ENCODE measurements at regions not wholly inside any gene's neighbourhood (a gene's known extent, or its start where the extent isn't known, plus 50 kb on each side); places are given as distances from the start of the nearest gene placed in this dataset.
"Not testable (repeated sequence)": the region's sequence is repeated elsewhere in the genome, so short reads cannot be mapped to it uniquely, and the experiment has no call there.

DNA sequence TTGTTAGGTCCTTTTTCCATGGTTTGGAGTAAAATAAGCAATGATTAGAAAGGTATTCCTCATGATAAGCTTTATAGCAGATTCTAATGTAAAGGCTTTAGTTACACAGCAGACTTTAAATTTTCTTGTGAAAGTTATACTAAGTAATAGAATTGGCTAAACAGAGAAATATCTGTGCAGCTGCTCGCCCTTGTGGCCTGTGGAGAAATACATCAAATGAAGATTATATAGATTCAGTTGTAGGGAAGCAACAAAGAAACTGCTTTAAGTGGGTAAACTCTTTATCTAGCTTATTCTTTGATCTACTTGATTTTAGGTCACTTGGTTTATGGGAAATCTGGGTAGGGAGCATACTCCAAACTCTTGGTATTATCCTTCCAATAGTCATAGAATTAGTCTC is 1269.7 kb upstream of the SPRY2 start:
- DNase-seq: no peak

DNA sequence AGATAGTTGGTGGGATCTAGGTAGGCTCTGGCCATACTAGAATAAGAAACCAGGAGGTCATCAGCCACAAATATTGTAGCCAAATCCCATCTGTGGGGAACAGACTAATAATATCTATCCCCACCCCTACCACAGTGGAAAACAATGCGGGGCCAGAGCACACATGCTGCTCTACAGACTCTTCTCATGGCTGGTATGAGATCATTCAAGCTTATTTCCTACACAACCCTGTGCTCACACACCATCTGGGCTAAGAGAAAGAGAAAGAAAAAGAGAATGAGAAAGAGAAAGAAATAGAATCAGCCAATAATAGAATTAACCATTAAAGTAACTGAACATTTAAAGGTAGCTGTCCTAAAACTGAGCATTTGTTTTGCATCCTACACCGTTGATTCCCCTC is 1268.4 kb upstream of the SPRY2 start:
- DNase-seq: no peak

DNA sequence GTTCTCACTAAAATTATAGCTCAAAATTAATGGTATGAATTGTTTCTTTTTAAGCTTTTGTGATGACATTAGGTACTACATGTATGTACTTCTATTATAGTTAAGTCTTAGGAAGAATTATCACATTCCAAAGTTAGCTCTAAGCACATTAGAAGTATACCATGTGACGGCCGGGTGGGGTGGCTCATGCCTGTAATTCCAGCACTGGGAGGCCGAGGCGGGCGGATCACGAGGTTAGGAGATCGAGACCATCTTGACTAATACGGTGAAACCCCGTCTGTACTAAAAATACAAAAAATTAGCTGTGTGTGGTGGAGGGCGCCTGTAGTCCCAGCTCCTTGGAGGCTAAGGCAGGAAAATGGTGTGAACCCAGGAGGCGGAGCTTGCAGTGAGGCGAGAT is 1265.1 kb upstream of the SPRY2 start:
- no peak for DNase-seq

DNA sequence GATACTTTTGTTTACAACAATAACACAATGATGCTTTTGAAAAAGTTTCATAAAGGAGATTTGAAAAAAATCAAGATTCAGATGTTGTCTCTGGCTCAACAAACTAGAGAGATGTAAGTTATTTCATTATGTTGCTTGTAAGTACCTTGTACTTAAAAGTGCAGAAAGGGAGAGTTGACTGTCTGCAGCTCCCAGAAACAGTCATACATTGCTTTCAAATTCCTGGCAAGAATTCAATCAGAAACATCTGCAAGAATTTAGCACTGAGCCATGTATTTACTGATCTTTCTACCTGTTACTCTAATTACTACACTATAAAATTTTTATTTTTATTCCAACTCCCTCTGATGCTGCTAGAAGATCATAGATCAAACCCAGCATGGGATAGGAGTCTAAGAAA is 1261.3 kb upstream of the SPRY2 start:
- no peak for DNase-seq

DNA sequence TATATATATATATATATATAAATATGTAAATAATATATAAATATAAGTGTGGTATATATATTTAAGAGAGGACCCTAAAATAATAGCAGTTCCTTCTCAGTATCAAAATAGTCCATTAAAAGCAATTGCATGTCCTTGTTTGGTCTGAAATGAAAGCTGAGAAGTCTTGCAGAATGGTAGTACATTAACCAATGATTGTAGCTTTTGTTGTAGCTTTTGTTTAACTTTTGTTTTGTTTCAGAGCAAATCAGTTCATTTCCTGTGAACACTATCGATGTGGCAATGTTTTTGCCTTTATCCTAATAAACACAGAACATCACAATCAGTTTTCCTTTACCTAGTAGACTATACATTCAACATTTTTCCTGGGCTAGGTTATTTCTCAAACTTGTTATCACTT is 1256.2 kb upstream of the SPRY2 start:
- DNase-seq: no peak

DNA sequence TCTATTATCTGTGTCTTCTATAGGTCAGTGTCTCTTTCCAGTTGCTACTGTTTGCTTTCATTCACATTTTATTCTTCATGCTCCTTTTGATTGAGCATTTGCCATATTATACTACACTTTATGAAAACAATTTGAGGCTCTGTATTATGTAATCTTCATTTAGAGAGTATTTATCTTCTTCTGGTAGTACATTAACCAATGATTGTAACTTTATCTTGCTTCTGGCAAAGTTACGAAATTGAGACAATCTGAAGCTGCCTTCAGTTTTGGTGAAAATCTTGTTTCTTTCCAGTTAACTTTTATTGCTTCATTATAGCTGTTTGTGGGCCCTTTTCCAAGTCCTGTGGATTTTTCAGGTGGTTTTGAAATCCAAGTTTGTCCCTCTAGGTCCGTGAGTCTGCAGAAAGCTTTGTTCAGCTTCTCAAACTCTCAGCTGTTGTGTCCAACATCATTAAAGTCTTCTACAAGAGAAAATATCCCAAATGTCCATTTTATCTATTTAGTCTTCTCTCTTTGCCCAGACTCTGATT is 1255.4 kb upstream of the SPRY2 start:
- DNase-seq: no peak

DNA sequence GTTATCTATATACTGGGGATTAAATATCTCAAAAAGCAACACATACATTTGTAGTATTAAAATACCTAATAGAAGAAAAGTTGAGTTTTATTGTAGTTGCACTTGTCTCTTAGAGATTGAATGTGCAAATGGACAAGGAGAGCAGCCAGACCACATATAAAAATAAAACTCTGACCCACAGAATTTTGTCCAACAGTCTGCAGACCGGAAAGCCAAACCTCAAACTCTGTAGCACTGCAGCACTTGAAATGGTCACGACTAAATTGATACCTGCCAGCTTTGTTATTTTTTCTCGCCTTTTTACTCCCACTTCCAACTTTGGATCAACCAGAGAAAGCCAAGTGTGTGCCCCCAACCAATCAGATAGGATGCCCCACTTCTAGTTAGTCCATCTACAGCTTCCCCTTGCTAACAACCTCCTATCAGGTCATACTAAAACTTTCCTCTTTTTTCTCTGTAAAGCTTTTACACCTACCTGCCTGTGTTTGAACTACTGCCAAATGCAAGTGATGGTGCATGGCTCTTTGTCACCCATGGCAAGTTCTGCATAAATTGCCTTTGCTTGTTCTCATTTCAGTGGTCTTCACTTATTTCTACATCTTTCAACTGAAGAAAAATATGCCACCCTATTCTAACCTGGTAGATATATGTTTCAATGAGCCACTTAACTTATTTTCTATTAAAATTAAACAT is 1250.7 kb upstream of the SPRY2 start:
- no peak for DNase-seq

DNA sequence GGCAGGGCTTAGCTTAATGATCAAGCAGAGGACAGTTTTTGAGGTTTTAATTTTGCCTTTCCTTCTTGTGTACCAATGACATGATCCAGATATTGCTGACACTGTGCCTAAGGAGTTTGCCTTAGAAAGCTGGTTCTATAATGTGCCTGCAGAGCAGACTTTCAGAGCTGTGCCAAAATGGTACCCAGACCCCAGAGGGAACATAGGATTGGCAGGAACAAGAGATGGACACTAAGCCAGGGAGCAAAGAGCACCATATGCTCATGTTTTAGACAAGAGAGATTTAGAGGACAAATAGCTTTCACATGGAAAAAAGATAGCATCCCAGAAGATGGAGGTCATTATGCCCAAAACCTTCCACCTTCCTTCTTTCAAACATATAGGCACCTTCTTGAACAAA is 1241.5 kb upstream of the SPRY2 start:
- no peak for DNase-seq

DNA sequence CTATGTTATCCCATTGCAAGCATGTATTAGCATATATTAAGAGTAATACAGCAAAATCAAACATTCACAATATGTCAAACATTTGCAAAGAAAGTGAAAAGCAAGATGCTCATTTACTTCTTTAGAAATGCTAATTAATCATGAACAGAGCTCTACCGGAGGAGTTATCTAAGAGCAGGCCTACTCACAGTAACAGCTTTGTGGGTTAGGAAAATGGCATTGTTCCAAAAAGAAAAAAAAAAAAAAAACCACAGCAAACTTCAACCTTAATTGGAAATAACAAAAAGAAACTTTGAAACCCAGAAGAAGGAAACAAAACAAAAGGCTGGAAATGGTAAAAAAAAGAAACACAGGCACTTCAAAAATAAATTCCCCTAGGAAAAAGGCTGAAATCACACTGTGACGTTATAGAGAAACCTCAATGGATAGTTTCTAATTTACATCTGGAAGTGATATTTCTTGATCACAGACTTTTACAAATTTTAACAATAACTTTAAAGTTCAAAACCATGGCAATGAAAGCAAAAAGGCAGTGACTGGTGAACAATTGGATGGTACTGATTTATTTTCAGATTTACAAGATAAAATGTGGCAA is 1236.8 kb upstream of the SPRY2 start:
- DNase-seq: no peak

DNA sequence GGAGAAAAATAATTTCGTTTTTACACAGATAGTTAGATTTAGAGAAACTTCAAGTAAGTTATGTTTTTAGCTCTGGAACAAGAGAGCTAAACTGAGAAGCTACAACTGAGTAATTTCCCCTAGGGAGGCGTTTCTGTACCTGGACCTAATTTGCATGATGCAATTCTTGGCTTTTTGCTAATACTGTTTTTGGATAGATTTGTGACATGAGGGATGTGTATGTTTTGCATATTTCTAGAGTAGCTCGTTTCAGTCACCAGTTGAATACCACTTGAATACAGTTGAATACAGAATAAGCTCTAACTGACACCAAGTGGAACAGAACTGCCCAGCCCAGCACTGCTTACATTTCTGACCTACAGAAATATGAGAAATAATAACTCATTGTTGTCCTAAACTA is 1227.9 kb upstream of the SPRY2 start:
- DNase-seq: no peak

DNA sequence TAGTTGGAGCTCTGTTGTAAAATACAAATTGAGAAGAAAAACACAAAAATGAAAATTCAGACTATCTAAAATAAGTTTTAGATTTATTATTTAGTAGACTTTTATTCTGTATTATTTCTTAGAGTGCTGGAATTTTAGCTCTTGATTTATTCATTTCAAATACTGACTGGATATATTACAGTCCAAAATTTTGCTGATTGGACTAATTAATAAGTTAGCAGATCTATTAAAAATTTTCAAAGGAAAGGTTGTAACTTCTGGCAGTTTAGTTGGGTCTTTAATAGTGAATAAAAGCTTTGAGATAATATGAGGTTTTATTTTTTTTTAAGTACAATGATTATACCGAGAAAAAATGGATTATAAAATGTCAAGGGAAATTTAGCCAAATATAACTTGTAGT is 1224.9 kb upstream of the SPRY2 start:
- no peak for DNase-seq

DNA sequence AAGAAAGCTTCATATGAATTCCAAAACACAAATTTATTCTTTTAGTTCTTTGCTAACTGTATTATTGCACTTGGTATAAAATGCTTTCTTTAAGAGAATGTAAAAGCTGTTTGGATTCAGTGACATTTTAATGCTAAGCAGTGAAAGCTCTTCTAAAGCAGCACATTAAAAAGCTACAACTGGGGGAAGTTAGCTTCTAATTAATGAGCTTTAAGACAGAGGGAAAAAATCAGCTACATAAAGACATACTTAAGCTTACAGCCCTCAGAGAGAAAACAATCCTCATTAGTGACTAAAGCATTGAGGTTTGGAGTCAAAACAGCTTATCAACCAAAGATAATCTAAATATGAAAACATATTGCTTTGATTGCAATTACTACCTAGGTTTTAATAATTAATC is 1222.2 kb upstream of the SPRY2 start:
- DNase-seq: no peak

DNA sequence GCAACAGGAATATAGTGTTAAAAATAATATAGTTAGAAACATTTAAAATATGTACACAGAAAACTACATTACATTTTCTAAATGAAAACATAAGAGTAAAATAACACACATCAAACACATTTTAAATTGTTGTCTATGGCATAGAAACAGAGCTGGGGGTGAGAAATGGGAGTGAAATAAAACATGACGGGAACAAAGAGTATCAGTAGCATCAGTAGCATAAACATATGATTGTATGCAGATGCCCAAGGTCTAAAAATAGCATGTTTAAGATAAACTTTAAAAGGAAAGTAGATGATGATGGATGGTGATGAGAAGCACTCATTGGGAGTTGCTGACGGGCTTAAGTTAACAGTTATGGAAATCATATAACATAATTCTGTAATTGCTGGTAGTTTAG is 1221.7 kb upstream of the SPRY2 start:
- DNase-seq: no peak

DNA sequence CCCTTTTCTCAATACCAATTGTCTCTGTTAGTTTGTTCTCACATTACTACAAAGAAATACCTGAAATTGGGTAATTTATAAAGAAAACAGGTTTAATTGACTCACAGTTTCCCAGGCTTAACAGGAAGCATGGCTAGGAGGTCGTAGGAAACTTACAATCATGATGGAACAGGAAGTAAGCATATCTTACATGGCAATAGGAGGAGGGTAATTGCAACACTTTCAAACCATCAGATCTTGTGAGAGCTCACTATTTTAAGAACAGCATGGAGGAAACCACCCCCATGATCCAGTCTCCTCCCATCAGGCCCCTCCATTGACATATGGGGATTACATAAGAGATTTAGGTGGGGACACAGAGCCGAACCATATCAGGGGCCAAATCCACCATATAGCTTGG is 1210.1 kb upstream of the SPRY2 start:
- DNase-seq: no peak

DNA sequence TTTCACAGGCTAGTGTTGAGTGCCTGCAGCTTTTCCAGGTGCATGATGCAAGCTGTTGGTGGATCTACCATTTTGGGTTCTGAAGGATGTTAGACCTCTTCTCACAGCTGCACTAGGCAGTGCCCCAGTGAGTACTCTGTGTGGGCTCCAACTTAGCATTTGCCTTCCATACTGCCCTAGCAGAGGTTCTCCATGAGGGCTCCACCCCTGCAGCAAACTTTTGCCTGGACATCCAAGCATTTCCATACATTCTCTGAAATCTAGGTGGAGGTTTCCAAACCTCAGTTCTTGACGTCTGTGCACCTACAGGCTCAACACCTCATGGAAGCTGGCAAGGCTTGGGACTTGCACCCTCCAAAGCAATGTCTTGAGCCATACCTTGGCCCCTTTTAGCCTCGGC is 1205.4 kb upstream of the SPRY2 start:
- not testable (repeated sequence) for DNase-seq

DNA sequence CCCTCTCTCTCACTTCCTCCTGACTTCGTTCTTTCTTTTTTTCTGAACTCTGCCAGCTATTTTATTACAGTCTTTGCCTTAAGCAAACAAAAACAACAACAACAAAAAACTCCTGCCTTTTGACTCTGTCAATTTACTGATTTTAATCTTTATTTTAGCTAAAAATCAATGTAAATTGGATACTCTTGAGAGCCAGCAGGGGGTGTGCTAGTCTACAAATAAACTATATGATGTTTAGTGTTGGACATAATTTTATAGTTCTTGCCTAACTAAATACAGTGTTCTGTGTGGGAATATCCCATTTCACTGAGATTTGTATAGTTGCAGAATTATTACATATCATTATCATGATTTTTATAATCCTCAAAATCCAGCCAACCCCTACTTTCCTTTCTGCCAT is 1199.9 kb upstream of the SPRY2 start:
- DNase-seq: no peak

DNA sequence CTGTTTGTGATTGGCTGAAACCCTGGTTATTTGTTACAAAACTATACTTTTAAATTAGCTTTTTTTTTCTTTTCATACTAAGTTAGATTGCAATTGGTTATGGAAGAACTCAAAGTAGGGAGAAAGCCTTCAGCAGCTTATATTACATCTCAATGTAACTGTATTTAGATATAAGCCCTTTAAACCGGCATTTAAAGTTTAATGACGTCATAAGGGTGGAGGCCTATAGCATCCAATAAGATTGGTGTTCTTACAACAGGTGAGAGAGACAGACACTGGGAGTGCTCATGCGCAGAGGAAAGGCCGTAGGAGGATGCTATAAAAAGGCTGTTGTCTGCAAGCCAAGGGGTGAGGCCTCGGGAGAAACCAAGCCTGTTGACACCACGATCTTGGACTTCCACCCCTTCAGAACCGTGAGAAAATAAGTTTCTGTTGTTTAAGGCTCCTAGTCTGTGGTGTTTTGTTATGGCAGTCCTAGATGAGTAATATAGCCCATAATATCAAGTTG is 1198.8 kb upstream of the SPRY2 start:
- no peak for DNase-seq

DNA sequence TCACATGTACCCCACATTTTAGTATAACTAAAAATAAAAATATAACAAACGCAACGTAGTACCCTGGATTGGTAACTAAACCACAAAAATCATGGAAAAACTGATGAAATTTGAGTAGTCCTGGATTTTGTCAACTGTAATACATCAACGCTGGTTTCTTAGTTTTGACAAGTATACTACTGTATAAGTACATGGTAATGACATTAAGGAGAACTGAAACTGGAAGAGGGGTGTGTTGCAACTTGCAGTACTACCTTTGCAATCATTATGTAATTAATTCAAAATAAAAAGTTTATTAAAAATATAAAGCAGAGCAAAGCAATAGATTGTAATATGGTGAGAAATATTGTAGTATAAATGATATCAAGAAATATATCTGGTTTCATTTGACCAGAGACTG is 1158.0 kb upstream of the SPRY2 start:
- no peak for DNase-seq

DNA sequence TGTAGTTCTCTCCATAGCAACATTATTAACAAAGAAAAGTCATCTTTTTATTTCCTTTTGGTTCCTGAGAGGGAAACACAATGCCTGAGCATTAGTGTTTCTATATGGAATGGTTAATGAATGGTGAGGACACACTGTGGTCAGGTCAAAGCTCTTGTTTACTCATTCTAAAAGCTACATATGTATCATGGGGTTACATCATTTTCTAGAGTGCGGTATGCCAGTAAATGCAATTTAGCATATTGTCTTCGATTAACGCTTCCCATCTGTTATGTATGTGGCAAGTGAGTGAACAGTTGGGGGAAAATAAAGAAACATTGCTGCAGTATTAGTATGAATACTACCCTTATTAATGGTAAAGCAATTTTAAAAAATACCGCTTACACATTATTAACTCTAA is 1152.2 kb upstream of the SPRY2 start:
- no peak for DNase-seq

DNA sequence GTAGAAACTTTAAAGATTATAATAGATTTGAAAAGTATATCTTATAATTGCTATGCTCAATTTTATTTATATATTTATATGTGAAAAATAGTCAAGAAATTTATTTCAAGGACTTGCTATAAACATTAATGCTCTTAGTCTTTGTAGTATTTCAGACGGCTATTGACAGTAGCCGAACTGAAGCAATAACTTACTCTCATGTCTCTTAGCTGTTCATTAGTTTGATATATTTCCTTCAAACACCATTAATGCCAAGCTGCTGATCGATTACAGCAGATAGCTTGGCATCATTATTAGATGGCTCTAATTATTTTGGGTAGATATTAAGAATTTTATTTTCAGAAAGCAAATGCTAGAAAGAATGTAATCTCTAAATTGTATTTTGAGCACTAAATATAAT is 1151.5 kb upstream of the SPRY2 start:
- no peak for DNase-seq

DNA sequence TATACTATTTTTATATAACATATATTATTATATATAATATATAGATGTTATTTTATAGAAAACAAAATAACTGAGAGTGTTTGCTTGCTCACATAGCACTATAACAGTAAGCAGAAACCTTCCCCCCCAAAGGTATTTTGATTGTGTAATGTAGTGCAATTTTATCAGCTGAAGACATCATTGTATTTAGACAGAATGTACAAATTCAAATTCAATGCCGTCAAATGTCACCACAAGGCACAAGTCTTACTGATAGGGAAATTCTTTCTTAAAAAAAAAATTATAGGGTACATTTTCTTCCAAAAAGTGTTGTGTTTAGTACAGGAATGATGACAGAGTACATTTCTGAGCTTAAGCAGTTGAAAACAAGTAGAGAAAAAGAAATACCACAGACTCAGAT is 1147.1 kb upstream of the SPRY2 start:
- no peak for DNase-seq

DNA sequence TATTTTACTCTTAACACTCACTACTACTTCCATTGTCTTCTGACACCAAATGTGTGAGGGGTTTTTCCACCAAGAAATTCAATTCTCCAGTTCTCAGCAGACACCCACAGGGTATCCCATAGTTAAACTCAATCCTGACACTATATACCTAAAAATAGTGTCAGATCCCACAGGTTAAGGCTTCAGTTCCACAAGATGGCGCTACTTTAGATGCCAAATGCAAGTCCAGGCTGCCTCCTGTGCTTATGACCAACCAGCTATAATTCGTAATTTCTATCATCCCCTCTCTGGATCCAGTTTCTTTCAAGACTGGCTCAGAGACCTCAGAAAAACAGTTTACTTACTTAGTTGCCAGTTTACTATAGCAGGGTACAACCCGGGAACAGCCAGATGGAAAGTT is 1146.2 kb upstream of the SPRY2 start:
- DNase-seq: no peak

DNA sequence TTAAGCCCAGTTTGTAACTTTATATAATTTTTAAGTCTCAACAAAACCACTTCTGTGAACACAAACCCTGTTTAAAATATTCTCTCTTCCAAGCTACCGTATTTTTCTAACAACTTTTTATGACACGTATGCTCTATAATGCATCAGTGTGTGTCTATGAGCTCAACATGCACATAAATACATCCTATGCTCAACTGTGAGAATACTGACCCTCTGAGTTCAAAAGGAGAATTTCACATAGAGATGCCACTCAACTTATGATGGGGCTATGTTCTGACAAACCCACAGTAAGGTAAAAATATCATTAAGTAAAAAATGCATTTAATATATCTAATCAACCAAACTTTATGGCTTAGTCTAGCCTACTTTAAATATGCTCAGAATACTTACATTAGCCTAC is 1139.7 kb upstream of the SPRY2 start:
- DNase-seq: no peak

DNA sequence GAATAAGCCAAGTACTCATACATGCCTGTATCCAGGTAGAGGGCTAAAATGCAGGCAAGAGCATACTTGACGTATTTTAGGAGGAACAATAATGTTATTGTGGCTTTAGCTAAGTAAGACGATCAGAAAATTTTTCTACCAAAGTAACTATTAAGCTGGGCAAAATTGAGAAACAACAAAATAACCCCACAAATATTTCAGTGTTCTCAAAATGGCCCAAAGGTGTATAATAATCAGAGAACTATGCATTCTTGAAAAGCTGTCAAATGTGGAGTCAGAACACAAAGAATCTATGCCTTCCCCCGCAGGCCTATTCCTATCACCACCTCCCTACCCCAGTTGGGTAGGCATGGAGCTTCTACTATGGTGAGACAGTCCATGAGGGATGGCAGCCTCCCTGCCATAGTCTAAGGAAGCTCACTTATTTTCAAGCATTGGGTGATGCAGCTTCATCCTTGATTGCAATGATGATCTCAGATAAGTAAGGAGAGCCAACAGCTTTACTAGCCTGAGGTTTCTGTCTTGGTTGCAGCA is 1132.5 kb upstream of the SPRY2 start:
- no peak for DNase-seq

Data from suppressor macrophage (primary cell).